Adrenal gland (tissue), 9 donors: ENCODE measurements at regions not wholly inside any gene's neighbourhood (a gene's known extent, or its start where the extent isn't known, plus 50 kb on each side); places are given as distances from the start of the nearest gene placed in this dataset.
A peak's percentile ranks its signal among the peaks of the same experiment; 100 is the strongest.
"Not testable (repeated sequence)": the region's sequence is repeated elsewhere in the genome, so short reads cannot be mapped to it uniquely, and the experiment has no call there.

Experiments
- DNase-seq, 7 donors: peaks; one replicate each; pipeline ENCODE4 v3.0.0-alpha.2; 2019 to 2020
- H3K27ac ChIP-seq, 5 donors: fragments of 200-600 bp; sonication (generic) in 4 of 5; 1 replicate in 3 of 5; 2 replicates in 2 of 5; pipeline versions ENCODE4 v1.5.1 to v1.8.0; 2016 to 2020; ENCODE audit warnings: mild to moderate bottlenecking in 1 of 5
- H3K27me3 ChIP-seq: fragments of 200-600 bp; 2 replicates; pipeline ENCODE4 v1.8.0; 2021
- H3K36me3 ChIP-seq, 2 donors: fragments of 200-600 bp; replicated peaks in 1 of 2; 1 replicate in 1 of 2; 2 replicates in 1 of 2; pipeline versions ENCODE4 v1.5.1 to v1.8.0; 2018 to 2022
- H3K4me1 ChIP-seq, 2 donors: fragments of 200-600 bp; replicated peaks in 1 of 2; 1 replicate in 1 of 2; 2 replicates in 1 of 2; pipeline versions ENCODE4 v1.5.1 to v1.8.0; 2018 to 2021
- H3K4me3 ChIP-seq, 4 donors: fragments of 200-600 bp; sonication (generic) in 3 of 4; one replicate each; pipeline ENCODE4 v1.5.1; 2016 to 2018
- H3K9me3 ChIP-seq, 3 donors: fragments of 200-600 bp; sonication (generic) in 1 of 3; replicated peaks in 1 of 3; 1 replicate in 2 of 3; 2 replicates in 1 of 3; pipeline versions ENCODE4 v1.5.1 to v1.8.0; 2016 to 2021
- CTCF ChIP-seq, 6 experiments: fragments of 450-650 bp in 4 of 6; fragments of 200-600 bp in 2 of 6; sonication (generic) in 1 of 6; IDR thresholded peaks; 1 replicate in 5 of 6; 2 replicates in 1 of 6; pipeline versions ENCODE4 v1.5.1 to v1.8.0; 2016 to 2021; ENCODE audit warnings: antibody characterized with exemption in 6 of 6, mild to moderate bottlenecking in 2 of 6, moderate library complexity in 1 of 6
- POLR2A ChIP-seq, 2 donors: fragments of 450-650 bp; IDR thresholded peaks; one replicate each; pipeline ENCODE4 v1.6.1; 2017; ENCODE audit warnings: antibody characterized with exemption in 2 of 2, mild to moderate bottlenecking in 2 of 2, moderate library complexity in 1 of 2
- WGBS, 4 donors: extraction: QIAGEN DNeasy Blood & Tissue Kit in 2 of 4; methylation state at CpG; one replicate each; pipeline versions ENCODE4 v1.1.5 to v1.1.7; 2013 to 2017; 5-methylcytosine and 5-hydroxymethylcytosine counted together
- intact Hi-C, 2 donors: fragments of 100-400 bp; cut with DNase I; formaldehyde crosslinking; loops; one replicate each; pipeline versions ENCODE4 v1.14.1 to v1.15.0; 2022 to 2023
- donor health status: healthy with polysubstance abuse.
- donor health status: Bipolar disorder and iron deficiency.
- donor health status: DM: yes; HTN: yes; CAD: no.
- donor health status: DM: no; HTN: no; CAD: no.
- donor health status: DM: no; HTN: no; CAD: no.

GRCh38 chr7:23931633-23932032 lies 221.6 kb downstream of the STK31 start:
- Histone ChIP-seq H3K4me3 (no peak overlapping the region), H3K36me3 (no peaks in the 10 kb centered on the region), H3K27ac (no peak overlapping the region), H3K9me3 (no peaks in the 10 kb centered on the region), H3K27me3 (no peaks in the 10 kb centered on the region), H3K4me1 (no peaks in the 10 kb centered on the region)
- 70 to 89% (median 75%) methylated on average over 2 of the region's 2 CpGs for WGBS, 4 donors
- intact Hi-C loops: no loop called here
- no peak for DNase-seq
- TF ChIP-seq CTCF (IDR thresholded peaks at IDR 0.05) (no peak), POLR2A (IDR thresholded peaks at IDR 0.05) (no peak)

GRCh38 chr7:23938215-23938614 lies 228.2 kb downstream of the STK31 start:
- DNase-seq: no peak
- intact Hi-C loops: no loop called here
- no peak for TF ChIP-seq POLR2A (IDR thresholded peaks at IDR 0.05)
- TF ChIP-seq CTCF (IDR thresholded peaks at IDR 0.05): no peak
- Histone ChIP-seq H3K36me3 (no peaks in the 10 kb centered on the region), H3K9me3 (no peaks in the 10 kb centered on the region), H3K4me1 (no peaks in the 10 kb centered on the region), H3K27ac (no peak overlapping the region), H3K27me3 (no peaks in the 10 kb centered on the region), H3K4me3 (no peak overlapping the region)
- 65 to 88% (median 75%) methylated on average over 1 of the region's 1 CpG for WGBS, 4 donors

GRCh38 chr7:23938937-23939552 lies 229.0 kb downstream of the STK31 start:
- WGBS, 4 donors: 33 to 41% (median 34%) methylated on average over 4 of the region's 4 CpGs
- no peak for DNase-seq
- Histone ChIP-seq H3K27ac (no peak overlapping the region), H3K27me3 (no peaks in the 10 kb centered on the region), H3K4me3 (no peak overlapping the region), H3K36me3 (no peaks in the 10 kb centered on the region), H3K9me3 (no peaks in the 10 kb centered on the region), H3K4me1 (no peaks in the 10 kb centered on the region)
- intact Hi-C loops: no loop called here
- peak in 1 of 6 experiments; percentile 17 for TF ChIP-seq CTCF (IDR thresholded peaks at IDR 0.05)
- no peak for TF ChIP-seq POLR2A (IDR thresholded peaks at IDR 0.05)

- 79 to 87% (median 80%) methylated on average over 2 of the region's 2 CpGs for WGBS, 4 donors
- H3K27me3 ChIP-seq, H3K4me3 ChIP-seq, H3K27ac ChIP-seq, intact Hi-C loops, DNase-seq, H3K4me1 ChIP-seq, H3K9me3 ChIP-seq, H3K36me3 ChIP-seq: not testable (repeated sequence)
Observed at GRCh38 chr7:23939747-23940146, 229.7 kb downstream of the STK31 start.

GRCh38 chr7:23941551-23941950 lies 231.5 kb downstream of the STK31 start:
- intact Hi-C loops: no loop called here

More at GRCh38 chr7:23941551-23941950, 231.5 kb downstream of the STK31 start:
- Histone ChIP-seq H3K36me3 (no peaks in the 10 kb centered on the region), H3K4me1 (no peaks in the 10 kb centered on the region), H3K9me3 (no peaks in the 10 kb centered on the region), H3K27me3 (no peaks in the 10 kb centered on the region), H3K27ac (no peak overlapping the region), H3K4me3 (no peak overlapping the region)
- 65 to 92% (median 85%) methylated on average over 1 of the region's 1 CpG for WGBS, 4 donors
- DNase-seq: no peak
- TF ChIP-seq CTCF (IDR thresholded peaks at IDR 0.05) (no peak), POLR2A (IDR thresholded peaks at IDR 0.05) (no peak)
